Heart left ventricle (tissue), 16 donors: ENCODE measurements at regions not wholly inside any gene's neighbourhood (a gene's known extent, or its start where the extent isn't known, plus 50 kb on each side); places are given as distances from the start of the nearest gene placed in this dataset.

Experiments used
- ATAC-seq, 4 donors: fragments of 200-7000 bp; cut with Tn5 transposase; one replicate each; pipeline ENCODE4 v1.9.1; 2020 to 2022; ENCODE audit warnings: moderate library complexity in 4 of 4, mild to moderate bottlenecking in 3 of 4, moderate number of reproducible peaks in 1 of 4
- DNase-seq, 5 donors: peaks; one replicate each; pipeline ENCODE4 v3.0.0-alpha.2; 2020
- H3K27ac ChIP-seq, 12 donors: fragments of 200-600 bp; sonication (generic) in 4 of 12; one replicate each; pipeline versions ENCODE4 v1.5.0 to v1.8.0; 2016 to 2022; ENCODE audit warnings: mild to moderate bottlenecking in 2 of 12
- H3K27me3 ChIP-seq, 9 donors: fragments of 200-600 bp; sonication (generic) in 2 of 9; one replicate each; pipeline versions ENCODE4 v1.5.1 to v1.8.0; 2016 to 2022; ENCODE audit warnings: mild to moderate bottlenecking in 3 of 9
- H3K36me3 ChIP-seq, 9 donors: fragments of 200-600 bp; sonication (generic) in 2 of 9; one replicate each; pipeline versions ENCODE4 v1.5.0 to v1.8.0; 2018 to 2022; ENCODE audit warnings: mild to moderate bottlenecking in 2 of 9
- H3K4me1 ChIP-seq, 12 donors: fragments of 200-600 bp; sonication (generic) in 4 of 12; one replicate each; pipeline versions ENCODE4 v1.5.0 to v1.8.0; 2016 to 2022; ENCODE audit warnings: mild to moderate bottlenecking in 3 of 12
- H3K4me3 ChIP-seq, 12 donors: fragments of 200-600 bp; sonication (generic) in 4 of 12; one replicate each; pipeline versions ENCODE4 v1.5.0 to v1.8.0; 2017 to 2022; ENCODE audit warnings: mild to moderate bottlenecking in 9 of 12, moderate library complexity in 4 of 12
- H3K9me3 ChIP-seq, 12 donors: fragments of 200-600 bp; sonication (generic) in 4 of 12; one replicate each; pipeline versions ENCODE4 v1.5.0 to v1.8.0; 2016 to 2022; ENCODE audit warnings: mild to moderate bottlenecking in 1 of 12
- POLR2A ChIP-seq, 2 donors: fragments of 450-650 bp; IDR thresholded peaks; one replicate each; pipeline ENCODE4 v1.6.1; 2017; ENCODE audit warnings: antibody characterized with exemption in 2 of 2, mild to moderate bottlenecking in 2 of 2, moderate library complexity in 2 of 2
- WGBS, 4 donors: extraction: QIAGEN DNeasy Blood & Tissue Kit in 2 of 4; methylation state at CpG; one replicate each; pipeline versions ENCODE4 v1.1.5 to v1.1.7; 2013 to 2018; 5-methylcytosine and 5-hydroxymethylcytosine counted together
- intact Hi-C, 10 donors: fragments of 100-400 bp; cut with DNase I; formaldehyde crosslinking; loops; one replicate each; pipeline versions ENCODE4 v1.11.1 to v1.14.2; 2022
- TF ChIP-seq, protein P1 (sequence below), 12 donors: fragments of 200-600 bp; sonication (generic) in 4 of 12; IDR thresholded peaks; one replicate each; pipeline versions ENCODE4 v1.5.0 to v1.8.0; 2018 to 2022; ENCODE audit warnings: antibody characterized with exemption in 12 of 12, mild to moderate bottlenecking in 5 of 12
- donor health status: ischemic (EF 13 %, LVEDD 7.1; RV severe dilation, severe dysfunction).
- donor health status: healthy with polysubstance abuse.
- donor health status: DM: no; HTN: yes; CAD: no.
- donor health status: DM: no; HTN: no; CAD: no.
- donor health status: ischemic (EF 25% LVEDD 6.9; RV normal size, moderate dysfunction).
- donor health status: ischemic (EF 25% LVEDD 5.7; RV mildly dilated, moderate dysfunction).
- donor health status: healthy.
- donor health status: DM: yes; HTN: yes; CAD: no.
- donor health status: ischemic (EF 35%, LVEDD 5.7; RV mildly dilated, moderate dysfunction).
- donor health status: nonischemic (EF 11% LVEDD 7.7; RV severe dilation, severe dysfunction).
- donor health status: DM: yes; HTN: yes; CAD: no.
- donor health status: PGD.
- donor health status: ischemic (EF 29% LVEDD 5.4; RV normal size, mild dysfunction).
- donor health status: nonischemic (EF 23%, LVEDD 6.1; RV moderate dilation, normal function).

DNA sequence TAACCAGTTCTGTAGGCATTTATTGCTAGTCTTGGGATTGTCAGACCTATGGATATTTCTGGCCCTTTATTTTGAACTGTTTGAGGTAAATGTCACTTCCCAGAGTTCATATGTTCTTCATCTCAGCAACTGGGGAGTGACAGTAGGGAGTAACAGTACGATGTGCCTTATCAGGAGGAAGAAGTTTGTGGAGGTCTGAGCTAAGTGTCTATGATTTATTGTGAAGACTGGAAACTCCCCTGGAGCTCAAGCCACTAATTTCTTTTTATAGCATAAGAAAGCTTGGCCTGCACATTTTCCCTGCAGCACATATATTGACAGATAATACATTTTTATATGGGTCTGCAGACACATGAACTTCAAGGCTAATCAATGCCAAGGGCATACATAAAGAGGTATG lies 383.8 kb downstream of the GRXCR1 start:
- no peaks in the 10 kb centered on the region for H3K27me3 ChIP-seq
- no peak for DNase-seq
- H3K27ac ChIP-seq: no peak overlapping the region
- H3K9me3 ChIP-seq: no peaks in the 10 kb centered on the region
- TF ChIP-seq POLR2A (IDR thresholded peaks at IDR 0.05): no peak
- TF ChIP-seq, protein P1, sequence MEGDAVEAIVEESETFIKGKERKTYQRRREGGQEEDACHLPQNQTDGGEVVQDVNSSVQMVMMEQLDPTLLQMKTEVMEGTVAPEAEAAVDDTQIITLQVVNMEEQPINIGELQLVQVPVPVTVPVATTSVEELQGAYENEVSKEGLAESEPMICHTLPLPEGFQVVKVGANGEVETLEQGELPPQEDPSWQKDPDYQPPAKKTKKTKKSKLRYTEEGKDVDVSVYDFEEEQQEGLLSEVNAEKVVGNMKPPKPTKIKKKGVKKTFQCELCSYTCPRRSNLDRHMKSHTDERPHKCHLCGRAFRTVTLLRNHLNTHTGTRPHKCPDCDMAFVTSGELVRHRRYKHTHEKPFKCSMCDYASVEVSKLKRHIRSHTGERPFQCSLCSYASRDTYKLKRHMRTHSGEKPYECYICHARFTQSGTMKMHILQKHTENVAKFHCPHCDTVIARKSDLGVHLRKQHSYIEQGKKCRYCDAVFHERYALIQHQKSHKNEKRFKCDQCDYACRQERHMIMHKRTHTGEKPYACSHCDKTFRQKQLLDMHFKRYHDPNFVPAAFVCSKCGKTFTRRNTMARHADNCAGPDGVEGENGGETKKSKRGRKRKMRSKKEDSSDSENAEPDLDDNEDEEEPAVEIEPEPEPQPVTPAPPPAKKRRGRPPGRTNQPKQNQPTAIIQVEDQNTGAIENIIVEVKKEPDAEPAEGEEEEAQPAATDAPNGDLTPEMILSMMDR (IDR thresholded peaks at IDR 0.05): no peak
- no peaks in the 10 kb centered on the region for H3K36me3 ChIP-seq
- intact Hi-C loops: no loop called here
- no peak overlapping the region for H3K4me3 ChIP-seq
- no peaks in the 10 kb centered on the region for H3K4me1 ChIP-seq
- ATAC-seq: no peak
- WGBS, 4 donors: 4 to 19% (median 13%) methylated on average over 1 of the region's 1 CpG

DNA sequence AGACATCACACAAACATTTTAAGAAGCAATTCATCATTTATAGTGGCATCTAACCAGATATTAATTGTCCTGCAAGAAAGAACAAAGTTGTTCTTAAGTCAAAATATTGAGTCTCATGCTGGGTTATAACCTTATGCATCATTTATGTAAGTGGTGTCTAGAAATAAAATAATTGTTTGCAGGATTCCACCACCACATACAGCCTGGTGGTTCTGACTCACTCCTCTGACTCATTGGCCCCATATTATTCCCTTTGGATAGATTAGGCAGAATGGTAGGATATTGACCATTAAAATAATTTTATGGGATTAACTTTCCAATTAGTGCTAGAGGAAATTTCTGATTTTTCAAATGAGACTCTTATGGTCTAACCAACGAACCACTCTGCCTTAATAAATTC lies 384.5 kb downstream of the GRXCR1 start:
- H3K27ac ChIP-seq: no peak overlapping the region
- ATAC-seq: no peak
- WGBS, 4 donors: 48 to 58% (median 50%) methylated on average over 1 of the region's 1 CpG

DNA sequence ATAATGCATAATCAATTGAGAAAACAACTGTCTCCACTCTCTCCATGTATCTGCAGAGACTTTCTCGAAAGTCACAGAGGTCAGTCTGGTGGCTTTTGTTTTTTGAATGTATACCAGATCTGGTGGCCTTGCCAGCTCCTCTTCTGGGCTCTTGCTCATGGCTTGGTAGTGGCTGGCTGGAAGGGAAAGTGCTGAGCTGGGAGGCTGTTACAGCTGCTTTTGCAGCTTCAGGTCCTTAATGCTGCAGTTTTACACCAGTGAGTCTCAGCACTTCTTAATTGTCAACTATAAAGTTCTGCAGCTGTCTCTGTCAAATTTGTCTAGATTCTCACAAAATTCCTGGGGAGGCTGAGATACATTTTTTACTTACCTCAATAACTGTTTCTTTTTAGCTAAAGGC lies 390.0 kb downstream of the GRXCR1 start:
- Histone ChIP-seq H3K27me3 (no peaks in the 10 kb centered on the region), H3K27ac (no peak overlapping the region), H3K4me3 (no peak overlapping the region), H3K4me1 (no peaks in the 10 kb centered on the region), H3K9me3 (no peaks in the 10 kb centered on the region), H3K36me3 (no peaks in the 10 kb centered on the region)
- TF ChIP-seq POLR2A (IDR thresholded peaks at IDR 0.05): no peak
- TF ChIP-seq, protein P1 (IDR thresholded peaks at IDR 0.05): no peak
- intact Hi-C loops: no loop called here
- ATAC-seq (no peak), DNase-seq (no peak)
- WGBS, 4 donors: 63 to 88% (median 76%) methylated on average over 1 of the region's 1 CpG

More for the DNA sequence above, 384.5 kb downstream of the GRXCR1 start:
- no peaks in the 10 kb centered on the region for H3K36me3 ChIP-seq
- TF ChIP-seq, protein P1 (IDR thresholded peaks at IDR 0.05): no peak
- TF ChIP-seq POLR2A (IDR thresholded peaks at IDR 0.05): no peak
- no peak overlapping the region for H3K4me3 ChIP-seq
- no peak for DNase-seq
- no peaks in the 10 kb centered on the region for H3K9me3 ChIP-seq
- H3K27me3 ChIP-seq: no peaks in the 10 kb centered on the region
- intact Hi-C loops: no loop called here
- no peaks in the 10 kb centered on the region for H3K4me1 ChIP-seq

DNA sequence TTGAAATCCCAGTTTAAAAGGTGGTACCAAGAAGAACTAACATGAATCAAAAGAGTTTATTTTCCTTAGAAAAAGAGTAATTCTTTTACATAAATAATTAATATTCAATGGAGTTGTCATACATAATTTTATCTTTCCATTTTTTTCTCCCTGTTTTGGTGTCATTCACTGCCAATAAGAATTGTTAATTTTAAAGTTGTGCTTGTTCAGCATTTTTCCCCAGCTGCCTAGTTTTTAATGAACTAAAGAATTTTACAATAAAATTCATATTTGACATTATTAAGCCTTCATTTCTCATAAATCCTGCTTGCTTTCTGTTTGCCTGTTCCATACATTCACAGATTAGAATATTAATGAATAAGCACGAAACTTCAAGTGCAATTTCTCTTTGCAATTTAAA lies 393.6 kb downstream of the GRXCR1 start:
- Histone ChIP-seq H3K36me3 (no peaks in the 10 kb centered on the region), H3K27ac (no peak overlapping the region), H3K27me3 (no peaks in the 10 kb centered on the region), H3K4me3 (no peak overlapping the region), H3K9me3 (no peaks in the 10 kb centered on the region), H3K4me1 (no peaks in the 10 kb centered on the region)
- WGBS, 4 donors: 25 to 45% (median 35%) methylated on average over 1 of the region's 1 CpG
- intact Hi-C loops: no loop called here
- DNase-seq: no peak
- TF ChIP-seq, protein P1 (IDR thresholded peaks at IDR 0.05): no peak
- TF ChIP-seq POLR2A (IDR thresholded peaks at IDR 0.05): no peak
- ATAC-seq: no peak
